HuH-7.5 (cell line): ENCODE measurements at regions not wholly inside any gene's neighbourhood (a gene's known extent, or its start where the extent isn't known, plus 50 kb on each side); places are given as distances from the start of the nearest gene placed in this dataset.

Experiments used
- DNase-seq: peaks from one replicate; pipeline ENCODE4 v3.0.0; 2011; ENCODE audit warnings: low spot score

DNA sequence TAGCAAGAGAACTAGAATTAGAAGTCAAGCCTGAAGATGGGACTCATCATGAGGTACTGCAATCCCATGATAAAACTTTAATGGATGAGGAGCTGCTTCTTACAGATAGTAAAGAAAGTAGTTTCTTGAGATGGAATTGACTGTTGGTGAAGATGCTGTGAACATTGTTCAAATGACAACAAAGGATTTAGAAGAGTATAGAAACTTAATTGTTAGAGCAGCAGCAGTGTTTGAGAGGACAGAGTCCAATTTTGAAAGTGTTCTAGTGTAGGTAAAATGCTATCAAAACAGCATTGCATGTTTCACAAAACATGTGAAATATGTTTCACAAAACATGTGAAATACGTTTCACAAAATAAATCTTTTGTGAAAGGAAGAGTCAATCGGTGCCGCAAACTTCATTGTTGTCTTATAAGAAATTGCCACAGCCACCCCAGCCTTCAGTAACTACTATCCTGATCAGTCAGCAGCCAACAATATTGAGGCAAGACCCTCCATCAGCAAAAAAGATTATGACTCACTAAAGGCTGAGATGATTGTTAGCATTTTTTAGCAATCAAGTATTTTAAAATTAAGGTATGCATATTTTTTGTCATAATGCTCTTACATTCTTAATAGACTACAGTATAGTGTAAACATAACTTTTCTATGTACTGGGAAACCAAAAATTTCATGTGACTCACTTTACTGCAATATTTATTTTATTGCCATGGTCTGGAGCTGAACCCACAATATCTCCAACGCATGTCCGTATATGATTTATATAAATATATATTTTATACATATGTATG is 173.4 kb upstream of the BMP4 start:
- DNase-seq: no peak

DNA sequence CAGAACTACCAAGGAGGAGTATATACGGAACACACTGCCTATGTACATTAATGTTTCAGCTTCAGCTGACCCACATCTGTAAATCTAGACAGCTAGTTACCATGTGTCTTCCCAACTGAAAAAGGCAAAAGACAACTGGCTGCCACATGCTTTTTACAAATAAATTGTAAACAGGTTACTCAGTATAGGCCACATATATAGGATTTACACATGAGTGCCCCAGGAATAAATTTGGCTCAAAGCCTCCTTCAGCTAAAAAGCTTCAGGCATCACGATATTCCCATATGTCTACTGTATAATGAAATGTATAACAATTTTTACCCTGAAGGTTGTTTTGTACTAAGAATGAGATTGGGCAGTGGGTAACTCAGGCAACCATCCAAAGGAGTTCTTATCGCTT is 175.9 kb upstream of the BMP4 start:
- DNase-seq: no peak

DNA sequence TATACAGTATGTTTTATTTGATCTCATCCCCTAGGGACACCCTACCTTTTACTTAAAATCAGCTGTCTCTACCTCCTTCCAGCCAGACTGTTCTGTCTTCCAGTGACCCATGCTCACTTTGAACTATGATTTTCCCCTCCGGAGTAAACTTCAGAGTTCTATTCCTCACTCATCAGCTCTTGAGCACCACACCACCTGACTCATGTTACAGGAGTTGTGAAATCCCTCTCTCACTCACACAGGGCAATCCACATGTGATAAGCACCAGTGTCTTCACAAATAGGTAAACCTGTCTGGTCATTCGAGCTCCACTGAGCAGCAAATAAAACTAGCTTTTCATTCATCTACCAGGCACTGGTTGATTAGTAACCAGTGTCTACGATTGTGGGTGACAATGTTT is 177.3 kb upstream of the BMP4 start:
- peak; percentile 19 for DNase-seq

DNA sequence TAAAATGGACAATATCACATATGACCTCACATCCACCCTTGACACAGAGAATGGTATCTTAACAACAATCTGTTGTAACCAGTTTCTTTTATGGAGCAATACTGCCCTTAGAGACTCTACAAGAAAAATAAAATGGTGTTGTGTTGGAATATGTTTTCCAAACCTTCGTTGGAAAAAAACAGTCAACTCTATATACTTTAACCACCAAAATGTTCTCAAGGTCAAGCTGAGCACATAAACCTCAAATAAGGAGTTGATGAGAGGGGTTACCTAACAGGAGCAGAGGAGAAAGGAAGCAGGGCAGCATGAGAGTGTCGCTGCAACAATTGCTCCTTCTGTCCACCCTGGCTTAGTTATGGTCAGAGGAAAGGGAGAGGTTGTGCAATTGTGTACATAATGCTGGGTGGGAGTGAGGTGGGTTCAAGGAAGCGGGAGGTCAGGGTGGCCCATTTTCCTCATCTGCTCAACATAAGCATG is 179.2 kb upstream of the BMP4 start:
- no peak for DNase-seq

DNA sequence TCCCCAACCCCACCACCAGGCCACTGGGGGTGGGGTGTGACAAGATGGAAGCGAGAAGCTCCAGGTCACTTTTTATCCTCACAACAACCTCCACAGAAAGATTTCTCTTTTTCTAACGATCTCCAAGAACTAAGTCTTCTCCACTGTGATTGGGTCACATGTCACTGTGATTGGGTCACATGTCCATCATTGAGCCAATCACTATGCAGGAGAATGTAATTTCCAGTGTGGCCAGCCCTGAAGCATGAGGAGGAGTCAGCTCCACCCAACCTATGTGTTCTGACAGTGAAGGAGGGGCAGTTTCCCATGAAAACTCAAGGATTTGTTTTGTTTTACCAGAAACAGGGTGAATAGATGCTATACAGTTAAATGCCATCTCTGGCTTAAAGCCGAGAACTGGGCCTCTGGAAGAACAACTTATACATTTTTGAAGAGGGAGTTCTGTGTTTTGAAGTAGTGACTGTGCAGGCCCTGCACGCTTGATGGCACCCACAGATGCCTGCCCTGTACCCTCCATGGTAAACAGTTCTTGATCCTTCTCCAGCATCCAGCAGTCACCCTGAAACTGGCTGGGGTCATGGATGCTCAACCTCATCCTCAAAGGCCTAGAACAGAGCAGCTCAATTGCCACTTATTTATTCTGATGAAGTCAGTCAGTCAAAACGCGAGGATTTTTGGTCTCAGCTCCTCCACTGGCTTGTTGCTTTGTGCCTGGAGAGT is 180.4 kb upstream of the BMP4 start:
- no peak for DNase-seq

DNA sequence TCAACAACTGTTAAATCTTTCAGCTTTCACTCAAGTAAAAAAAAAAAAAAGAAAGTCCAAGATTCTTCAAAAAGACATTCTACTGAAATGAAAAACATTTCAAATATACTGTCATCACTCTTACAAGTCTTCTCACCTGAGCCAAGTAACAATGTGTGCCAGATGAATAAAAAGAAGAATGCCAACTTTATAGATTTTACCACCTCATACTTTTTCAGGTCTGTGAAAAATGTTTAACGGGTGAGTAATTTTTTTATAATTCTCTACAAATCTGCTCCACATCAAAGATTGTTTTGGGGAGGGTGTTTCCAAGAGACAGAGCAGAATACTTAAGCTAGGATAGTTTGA is 181.0 kb upstream of the BMP4 start:
- DNase-seq: no peak

DNA sequence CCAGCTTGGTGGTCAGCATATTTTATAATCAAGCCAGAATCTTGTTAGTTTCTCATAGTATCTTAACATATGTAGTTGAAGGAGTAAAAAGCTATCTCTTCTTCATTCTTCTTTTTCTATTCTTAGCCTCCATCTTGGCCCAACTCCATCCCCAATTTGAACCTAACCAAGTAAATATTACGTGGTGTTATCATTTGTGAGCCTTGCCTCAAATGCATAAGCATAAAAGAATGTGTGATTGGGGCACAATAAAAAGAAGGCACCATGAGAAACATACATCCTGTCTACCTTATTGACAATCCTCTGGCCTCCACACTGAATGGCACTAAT is 181.4 kb upstream of the BMP4 start:
- DNase-seq: no peak

DNA sequence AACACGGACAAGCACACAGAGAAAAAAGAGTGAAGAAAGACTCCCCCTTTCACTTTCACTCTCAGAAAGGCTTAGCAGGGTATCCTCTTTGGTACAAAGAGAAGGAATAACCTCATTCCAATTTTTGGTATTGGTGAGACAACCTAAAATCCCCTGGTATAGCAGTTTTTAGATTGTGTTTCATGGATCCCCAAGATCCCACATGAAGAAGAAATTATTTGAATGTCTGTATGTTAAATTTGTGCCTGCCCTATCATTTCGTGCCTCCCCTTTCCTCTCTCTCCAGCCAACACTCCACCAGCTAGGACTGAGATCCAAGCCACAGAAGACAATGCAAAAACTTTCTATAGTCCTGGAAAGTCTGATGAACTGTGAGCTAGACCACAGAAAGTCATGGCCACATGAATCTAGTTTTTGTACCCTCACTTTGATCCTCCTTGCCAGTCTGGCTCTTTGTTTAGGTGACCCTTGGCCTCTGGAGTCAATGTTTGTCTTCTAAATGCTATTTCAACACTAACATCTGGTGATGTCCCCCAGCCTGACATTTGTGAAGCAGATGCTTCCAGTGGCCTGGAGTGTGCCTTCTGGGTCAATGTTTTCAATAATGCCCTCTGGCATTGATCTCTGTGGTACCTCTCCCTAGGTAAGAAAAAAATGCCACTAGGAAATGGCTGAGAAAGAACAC is 181.9 kb upstream of the BMP4 start:
- no peak for DNase-seq

DNA sequence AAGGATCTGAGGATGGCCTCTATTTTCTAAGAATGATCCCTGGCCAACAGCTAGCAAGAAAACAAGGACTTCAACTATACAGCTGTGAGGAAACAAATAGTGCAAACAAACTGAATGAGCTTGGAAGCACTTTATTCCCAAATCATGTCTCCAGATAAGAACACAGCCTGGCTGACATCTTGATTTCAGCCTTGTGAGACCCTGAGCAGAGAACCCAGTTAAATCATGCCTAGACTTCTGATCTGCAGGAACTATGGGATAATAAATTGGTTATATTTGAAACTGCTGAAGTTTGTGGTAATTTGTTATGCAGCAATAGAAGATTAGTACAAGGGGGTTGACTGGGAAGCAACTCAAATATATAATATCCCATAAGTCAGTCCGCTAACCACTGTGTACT is 183.9 kb upstream of the BMP4 start:
- no peak for DNase-seq

DNA sequence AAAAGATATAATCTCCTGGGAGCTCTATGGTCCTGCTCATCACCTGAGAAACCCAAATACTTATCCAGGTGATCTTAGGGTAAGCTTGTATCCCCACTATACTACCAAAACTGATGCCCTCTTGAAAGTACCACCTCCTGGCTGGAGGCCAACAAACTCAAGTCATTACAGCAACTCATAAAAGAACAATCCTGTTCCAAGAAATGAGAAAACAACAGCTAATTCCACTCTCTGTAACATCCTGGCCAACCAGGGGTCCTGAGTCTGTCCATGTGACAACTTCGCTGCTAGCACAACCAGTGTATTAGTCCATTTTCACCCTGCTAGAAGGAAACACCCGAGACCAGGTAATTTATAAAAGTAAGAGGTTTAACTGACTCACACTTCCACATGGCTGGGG is 190.0 kb upstream of the BMP4 start:
- DNase-seq: no peak

DNA sequence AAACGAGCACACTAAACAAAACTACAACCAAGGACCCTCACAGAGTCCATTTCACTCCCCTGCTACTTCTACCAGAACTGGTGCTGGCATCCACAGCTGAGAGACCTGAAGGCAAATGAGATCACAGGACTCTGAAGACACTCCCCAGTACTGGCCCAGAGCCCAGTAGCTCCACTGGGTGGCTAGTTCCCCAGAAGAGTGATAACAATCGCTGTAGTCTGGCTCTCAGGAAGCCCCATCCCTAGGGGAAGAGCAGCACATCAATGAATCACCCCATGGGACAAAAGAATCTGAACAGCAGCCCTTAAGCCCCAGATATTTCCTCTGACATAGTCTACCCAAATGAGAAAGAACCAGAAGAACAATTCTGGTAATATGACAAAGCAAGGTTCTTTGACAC is 190.7 kb upstream of the BMP4 start:
- DNase-seq: no peak

DNA sequence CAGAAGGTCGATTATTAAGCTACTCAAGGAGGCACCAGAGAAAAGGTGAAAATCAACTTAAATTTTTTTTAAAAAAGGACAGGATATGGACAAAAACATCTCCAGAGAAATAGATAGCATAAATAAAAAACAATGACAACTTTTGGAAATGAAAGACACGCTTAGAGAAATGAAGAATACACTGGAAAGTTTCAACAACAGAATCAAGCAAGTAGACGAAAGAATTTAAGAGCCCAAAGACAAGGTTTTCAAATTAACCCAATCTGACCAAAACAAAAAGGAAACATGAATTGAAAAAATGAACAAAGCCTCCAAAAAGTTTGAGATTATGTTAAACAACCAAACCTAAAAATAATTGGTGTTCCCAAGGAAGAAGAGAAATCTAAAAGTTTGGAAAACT is 191.1 kb upstream of the BMP4 start:
- DNase-seq: no peak

DNA sequence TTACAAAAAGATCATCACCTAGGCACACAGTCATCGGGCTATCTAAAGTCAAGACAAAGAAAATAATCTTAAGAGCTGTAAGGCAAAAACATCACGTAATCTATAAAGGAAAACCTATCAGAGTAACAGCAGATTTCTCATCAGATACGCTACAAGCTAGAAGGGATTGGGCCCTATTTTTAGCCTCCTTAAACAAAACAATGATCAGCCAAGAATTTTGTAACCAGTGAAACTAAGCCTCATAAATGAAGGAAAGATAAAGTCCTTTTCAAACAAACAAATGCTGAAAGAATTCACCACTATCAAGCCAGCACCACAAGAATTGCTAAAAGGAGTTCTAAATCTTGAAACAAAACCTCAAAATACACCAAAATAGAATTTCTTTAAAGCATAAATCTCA is 191.6 kb upstream of the BMP4 start:
- no peak for DNase-seq

DNA sequence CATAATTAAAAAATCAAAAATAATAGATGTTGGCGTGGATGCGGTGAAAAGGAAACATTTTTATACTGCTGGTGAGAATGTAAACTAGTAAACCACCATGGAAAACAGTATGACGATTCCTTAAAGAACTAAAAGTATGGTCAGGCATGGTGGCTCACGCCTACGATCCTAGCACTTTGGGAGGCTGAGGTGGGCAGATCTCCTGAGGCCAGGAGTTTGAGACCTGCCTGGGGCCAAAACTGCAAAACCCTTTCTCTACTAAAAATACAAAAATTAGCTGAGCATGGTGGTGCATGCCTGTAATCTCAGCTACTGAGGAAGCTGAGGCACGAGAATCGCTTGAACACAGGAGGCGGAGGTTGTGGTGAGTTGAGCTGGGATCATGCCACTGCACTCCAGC is 195.7 kb upstream of the BMP4 start:
- no peak for DNase-seq

DNA sequence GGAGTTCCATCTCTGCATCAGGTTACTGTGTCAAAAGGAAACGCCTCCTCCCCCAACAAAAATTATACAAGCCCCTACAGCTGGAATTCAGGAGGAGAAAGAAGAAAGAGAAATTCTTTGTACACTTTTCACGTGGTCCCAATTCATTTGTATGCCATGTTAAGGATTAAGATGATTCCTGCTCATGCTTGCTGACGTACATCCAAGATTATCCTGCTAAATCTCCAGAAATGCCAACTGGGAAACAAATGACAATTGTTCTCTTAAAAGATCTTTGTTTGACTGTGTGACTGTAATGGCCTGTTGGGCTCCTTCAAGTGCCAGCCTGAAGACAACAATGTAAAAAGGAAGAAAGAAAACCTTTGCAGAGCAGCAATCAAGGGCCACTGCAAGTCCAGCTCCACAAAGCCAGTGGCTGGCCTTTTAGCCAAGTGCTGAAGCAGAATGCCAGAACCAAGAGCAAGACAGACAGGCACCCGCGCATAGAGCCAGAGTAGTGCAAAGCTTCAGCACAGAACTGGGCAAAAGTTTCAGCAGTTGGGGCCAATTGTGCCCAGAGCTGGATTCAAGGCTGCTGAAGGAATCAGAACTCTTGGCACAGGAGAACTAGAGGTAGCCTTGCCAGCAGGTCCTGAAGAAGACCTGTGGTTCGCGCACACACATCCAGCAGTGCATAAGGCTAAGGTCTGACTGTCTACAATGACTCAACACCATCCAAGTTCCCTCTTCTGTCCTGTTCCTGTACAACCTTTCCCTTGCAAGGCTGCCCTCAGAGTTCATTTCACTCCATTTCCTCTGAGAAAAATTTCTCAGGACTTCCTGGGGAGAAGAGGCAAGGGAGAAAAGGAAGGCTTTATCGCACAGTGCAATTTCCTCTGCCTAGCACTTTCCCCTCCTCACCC is 209.7 kb upstream of the BMP4 start:
- no peak for DNase-seq

DNA sequence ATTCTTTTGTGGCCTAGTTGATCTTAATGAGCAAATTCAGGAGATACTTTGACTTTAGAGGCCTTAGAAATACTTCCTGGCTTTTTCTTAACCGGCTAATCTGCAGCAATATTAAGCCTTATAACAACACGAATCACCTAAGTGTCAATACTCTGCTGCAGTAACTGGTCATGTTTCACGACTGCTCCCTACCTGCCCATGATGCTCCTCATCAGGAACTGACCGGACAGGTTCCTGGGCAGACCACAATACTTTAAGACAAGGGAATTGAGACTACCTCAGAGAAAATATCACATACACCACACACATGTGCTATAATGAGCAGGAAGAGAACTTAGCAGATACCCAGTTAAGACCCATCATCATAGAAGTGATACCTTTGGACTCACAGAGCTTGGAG is 211.9 kb upstream of the BMP4 start:
- no peak for DNase-seq

DNA sequence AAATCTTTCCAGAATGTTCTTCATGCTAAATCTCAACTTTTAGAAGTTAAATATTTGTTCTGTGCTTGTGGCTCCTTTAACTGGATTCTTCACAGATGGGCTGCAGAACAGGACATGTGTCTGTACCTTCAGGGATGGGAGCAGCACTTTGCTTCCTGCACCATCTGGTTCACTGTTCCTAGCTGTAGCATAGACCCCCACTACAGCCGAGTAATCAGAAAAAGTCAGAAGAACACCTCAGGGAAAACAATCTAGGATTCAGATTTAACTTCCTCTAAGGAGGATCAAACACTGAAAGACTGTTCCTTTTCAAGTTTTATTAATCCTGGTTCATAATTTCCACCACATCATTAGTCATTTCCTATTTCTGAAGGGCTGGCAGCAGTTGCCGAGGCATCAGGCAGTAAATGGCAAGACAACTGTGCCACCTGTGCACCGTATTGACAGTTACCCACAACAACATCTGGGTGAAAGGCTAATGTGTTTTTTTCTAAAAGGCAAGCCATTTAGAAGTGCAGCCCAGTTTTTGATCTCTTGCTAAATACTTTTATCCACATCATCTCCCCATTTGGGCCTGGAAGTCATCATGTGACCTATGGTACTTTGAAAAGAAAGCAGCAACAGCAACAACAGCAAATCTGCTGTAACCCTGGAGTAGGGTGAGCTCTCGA is 212.8 kb upstream of the BMP4 start:
- no peak for DNase-seq

DNA sequence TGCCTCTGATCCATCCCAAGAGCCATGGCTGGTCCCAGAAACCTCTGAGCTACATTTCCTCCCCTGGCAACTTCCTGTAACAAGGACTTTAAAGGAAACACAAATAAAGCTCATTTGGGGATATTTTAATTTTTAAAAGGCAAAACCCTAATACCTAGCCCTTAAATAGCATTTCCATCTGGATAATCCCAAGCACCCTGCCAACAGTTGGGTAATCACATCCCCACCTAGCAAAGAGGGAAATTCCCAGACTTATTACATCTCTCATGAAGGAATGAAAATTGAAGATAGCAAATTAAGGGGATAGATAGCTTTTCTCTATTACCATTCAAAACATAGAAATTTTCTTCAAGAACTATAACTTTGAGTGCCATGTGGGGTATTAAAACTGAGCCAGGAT is 213.7 kb upstream of the BMP4 start:
- no peak for DNase-seq

DNA sequence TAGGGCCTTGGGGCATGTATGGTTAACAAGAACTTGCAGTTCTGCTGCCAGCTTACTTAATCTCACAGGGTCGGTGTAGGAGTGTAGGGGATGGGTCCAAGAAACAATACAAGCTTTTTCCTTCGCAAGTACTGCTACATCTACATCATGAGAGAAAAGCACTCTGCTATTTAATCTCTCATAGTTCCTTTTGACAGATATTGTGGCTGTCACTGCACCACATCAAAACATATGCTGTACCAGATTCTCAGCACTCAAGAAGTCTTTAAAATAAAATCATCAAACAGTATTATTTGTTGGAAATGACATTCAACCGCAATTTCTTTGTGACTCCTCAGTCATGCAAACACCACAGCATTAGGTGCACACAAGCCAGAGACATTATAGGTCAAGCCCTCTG is 215.5 kb upstream of the BMP4 start:
- no peak for DNase-seq

DNA sequence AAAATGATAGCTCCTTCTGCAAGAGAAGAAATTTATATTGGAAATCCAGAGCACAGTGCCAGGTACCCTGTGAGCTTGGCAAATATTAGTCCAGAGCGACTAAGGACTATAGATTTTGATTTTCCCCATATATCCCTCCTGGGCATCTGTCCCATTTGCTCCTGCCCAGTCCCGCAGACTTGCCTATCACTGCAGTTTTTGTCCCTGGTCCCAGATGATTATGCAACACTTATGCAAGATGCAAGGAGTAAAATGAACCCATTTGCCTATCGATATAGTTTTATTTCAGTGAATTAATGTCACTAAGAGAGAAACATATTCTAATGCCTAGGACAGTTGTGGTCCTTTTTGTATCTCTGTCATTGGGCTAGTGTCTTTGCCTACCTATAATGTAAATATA is 215.9 kb upstream of the BMP4 start:
- DNase-seq: no peak

DNA sequence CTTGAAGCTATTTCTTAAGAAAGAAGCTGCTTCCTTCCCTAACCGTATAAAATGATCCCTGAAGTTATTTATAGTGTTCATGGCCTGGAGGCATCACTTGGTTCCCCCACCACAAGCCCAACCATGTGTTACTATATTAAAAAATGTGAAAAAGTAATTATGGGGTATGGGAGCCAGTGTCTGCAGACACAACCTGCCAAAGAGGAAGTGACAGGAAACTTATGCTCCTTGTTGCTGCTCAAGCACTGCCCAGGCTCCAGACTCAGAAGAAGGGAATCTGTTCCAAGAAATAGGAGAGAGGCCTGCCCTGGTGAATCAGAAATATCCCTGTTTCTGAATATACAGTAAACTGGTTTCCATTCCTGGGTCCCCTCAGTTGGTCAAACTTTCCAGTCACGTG is 217.2 kb upstream of the BMP4 start:
- DNase-seq: no peak

DNA sequence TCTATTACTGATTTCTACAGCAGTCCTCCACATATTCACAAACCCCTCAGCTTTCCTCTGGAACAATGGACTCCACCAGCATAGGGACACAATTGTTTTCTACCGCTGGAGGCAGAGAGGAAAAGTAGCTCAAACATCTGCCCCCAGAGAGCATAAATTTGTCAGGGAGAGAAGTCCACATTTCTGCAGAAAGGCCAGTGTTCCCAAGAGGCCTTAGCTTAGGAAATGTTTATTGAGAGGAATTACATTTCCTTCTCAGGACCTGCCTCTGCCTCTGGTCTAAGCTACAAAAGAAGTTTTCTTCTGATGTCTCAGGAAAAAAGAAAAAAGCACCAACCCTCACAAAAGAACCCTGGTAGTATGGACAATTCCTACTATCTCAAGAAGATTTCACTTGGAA is 217.8 kb upstream of the BMP4 start:
- no peak for DNase-seq
